HK-2 (cell line): ENCODE measurements at regions not wholly inside any gene's neighbourhood (a gene's known extent, or its start where the extent isn't known, plus 50 kb on each side); places are given as distances from the start of the nearest gene placed in this dataset.
"Not testable (repeated sequence)": the region's sequence is repeated elsewhere in the genome, so short reads cannot be mapped to it uniquely, and the experiment has no call there.

Source experiments
- DNase-seq: peaks from one replicate; pipeline ENCODE4 v3.0.0-alpha.2; 2018; ENCODE audit not compliant: unreplicated experiment

GRCh38 chr14:38716926-38717325 is 386.1 kb downstream of the SEC23A start:
- no peak for DNase-seq

DNA sequence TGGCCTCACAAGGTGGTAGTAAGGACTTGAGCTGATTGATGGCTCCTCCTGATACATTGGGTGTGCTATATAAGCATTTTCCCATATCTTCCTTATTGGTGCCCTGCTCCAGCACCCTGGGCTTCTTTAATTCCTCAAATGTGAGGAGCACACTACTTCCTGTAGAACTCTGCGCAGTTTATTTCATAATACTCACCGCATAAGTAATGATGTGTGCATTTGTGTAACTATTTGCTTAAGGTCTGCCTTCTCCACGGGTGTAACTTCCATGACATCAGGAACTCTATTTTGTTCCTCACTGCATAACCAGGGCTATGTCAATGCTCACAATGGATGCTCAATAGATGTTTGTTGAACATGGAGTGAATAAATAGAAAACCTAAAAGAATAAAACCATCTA is 392.2 kb downstream of the SEC23A start:
- DNase-seq, result no peak

- DNase-seq, result no peak
Observed at GRCh38 chr14:38710196-38710595, 392.8 kb downstream of the SEC23A start.

- no peak for DNase-seq
Observed at GRCh38 chr14:38705220-38705619, 397.8 kb downstream of the SEC23A start.

- DNase-seq, result no peak
Observed at GRCh38 chr14:38704220-38704619, 398.8 kb downstream of the SEC23A start.

- no peak for DNase-seq
Observed at GRCh38 chr14:38696925-38697324, 406.1 kb downstream of the SEC23A start.

DNA sequence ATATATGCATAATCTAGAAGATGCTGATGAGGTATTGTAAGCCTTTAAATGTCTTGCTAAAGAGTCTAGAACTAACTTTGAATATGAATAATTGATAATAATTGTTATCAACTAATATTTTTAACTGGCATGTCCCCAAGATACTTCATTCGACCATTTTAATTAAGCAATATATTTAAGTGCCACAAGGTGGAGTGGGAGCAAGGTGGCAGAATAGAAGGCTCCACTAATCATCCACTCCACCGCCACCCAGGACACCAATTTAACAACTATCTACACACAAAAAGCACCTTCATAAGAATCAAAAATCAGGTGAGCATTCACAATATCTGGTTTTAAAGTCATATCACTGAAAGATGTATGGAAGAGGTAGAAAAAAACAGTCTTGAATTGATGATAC is 409.6 kb downstream of the SEC23A start:
- no peak for DNase-seq

DNA sequence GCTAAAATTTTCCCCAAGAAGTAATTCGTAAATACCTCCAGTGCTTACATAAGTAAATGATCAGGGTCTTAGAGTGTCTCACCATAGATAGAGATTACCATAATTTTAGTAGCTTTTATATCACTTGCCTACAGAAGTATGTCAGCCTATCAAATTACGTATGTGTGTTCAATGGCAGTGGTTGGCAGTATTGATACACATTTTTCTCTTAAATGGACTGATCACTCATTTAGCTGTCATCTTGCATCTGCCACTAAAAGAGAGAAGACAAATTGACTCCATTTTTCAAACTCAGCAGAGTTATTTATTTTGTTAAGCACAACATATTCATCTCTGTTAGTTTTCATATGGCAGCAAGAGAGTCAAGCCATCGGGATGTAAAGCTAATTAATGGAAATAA is 413.1 kb upstream of the CLEC14A start:
- no peak for DNase-seq

- no peak for DNase-seq
Observed at GRCh38 chr14:38663382-38663781, 407.5 kb upstream of the CLEC14A start.

- no peak for DNase-seq
Observed at GRCh38 chr14:38662781-38663180, 406.9 kb upstream of the CLEC14A start.

- peak; percentile 3 for DNase-seq
Observed at GRCh38 chr14:38646391-38646790, 390.5 kb upstream of the CLEC14A start.

DNA sequence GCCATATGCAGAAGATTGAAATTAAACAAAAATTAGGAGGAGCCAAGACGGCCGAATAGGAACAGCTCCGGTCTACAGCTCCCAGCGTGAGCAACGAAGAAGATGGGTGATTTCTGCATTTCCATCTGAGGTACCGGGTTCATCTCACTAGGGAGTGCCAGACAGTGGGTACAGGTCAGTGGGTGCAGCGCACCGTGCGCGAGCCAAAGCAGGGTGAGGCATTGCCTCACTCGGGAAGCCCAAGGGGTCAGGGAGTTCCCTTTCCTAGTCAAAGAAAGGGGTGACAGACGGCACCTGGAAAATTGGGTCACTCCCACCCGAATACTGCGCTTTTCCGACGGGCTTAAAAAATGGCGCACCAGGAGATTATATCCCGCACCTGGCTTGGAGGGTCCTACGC is 379.0 kb upstream of the CLEC14A start:
- not testable (repeated sequence) for DNase-seq

- DNase-seq, result no peak
Observed at GRCh38 chr14:38629412-38629811, 373.5 kb upstream of the CLEC14A start.

- no peak for DNase-seq
Observed at GRCh38 chr14:38627163-38627562, 371.3 kb upstream of the CLEC14A start.

DNA sequence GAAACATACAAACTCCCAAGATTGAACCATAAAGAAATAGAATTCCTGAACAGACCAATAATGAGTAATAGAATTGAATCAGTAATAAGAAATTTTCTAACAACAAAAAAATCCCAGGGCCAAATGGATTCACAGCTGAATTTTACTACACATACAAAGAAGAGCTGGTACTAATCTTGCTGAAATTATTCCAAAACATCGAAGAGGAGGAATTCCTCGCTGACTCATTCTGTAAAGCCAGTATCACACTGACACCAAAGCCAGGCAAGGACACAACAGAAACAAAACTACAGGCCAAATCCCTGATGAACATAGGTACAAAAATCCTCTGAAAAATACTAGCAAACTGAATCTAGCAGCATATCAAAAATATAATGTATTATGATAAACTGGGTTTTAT is 367.8 kb upstream of the CLEC14A start:
- no peak for DNase-seq

DNA sequence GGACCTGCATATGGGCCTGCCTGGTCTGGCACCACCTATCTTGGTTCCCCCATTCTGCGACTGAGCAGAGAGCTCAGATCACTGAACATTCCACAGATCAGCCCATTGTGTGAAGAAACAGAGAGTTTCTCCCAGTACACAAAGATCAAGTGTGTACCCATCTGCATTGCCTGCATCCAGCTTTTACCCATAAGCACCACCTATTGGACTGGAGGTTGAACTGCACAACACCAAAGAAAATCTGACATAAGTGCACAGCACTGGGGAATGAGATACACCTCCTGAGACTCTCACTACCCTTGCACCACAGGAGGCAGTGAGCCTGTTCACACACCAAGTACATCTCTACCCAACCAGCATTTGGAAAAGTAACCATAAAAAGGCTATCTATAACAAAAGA is 362.6 kb upstream of the CLEC14A start:
- no peak for DNase-seq

DNA sequence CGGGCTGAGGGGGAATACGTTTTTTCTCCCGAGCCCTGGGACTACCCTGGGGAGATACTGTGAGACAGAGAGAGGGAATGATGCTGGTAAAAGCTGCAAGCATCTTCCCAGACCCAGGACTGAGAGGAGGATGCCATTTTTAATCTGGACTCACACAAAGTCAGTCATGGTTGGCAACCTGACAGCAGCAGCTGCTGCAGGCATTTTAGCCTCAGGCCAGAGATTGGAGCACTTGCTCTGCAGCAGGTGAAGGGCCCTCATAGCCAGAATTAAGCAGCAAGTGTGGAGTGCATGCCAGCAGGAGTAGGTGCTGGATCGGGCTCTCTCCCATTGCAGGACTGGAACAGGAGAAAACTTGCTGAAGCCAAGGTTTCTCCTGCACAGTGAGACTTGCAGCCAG is 361.1 kb upstream of the CLEC14A start:
- DNase-seq, result no peak

GRCh38 chr14:38611928-38612327 is 356.0 kb upstream of the CLEC14A start:
- no peak for DNase-seq

DNA sequence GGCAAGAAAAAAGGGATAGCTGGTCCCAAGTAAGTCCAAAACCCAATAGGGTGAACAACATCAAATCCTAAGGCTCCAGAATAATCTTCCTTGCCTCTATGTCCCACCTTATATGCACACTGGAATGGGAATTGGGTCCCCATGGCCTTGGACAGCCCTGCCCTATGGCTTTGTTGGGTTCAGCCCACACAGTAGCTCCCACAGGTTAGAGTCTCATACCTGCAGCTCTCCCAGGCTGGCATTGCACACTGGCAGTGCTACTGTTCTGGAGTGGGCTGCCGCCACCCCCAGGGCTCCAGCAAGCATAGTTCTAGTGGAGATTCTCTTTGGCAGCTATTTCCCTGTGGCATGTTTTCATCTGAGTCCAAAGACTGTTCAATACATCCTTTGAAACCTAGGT is 352.4 kb upstream of the CLEC14A start:
- no peak for DNase-seq

DNA sequence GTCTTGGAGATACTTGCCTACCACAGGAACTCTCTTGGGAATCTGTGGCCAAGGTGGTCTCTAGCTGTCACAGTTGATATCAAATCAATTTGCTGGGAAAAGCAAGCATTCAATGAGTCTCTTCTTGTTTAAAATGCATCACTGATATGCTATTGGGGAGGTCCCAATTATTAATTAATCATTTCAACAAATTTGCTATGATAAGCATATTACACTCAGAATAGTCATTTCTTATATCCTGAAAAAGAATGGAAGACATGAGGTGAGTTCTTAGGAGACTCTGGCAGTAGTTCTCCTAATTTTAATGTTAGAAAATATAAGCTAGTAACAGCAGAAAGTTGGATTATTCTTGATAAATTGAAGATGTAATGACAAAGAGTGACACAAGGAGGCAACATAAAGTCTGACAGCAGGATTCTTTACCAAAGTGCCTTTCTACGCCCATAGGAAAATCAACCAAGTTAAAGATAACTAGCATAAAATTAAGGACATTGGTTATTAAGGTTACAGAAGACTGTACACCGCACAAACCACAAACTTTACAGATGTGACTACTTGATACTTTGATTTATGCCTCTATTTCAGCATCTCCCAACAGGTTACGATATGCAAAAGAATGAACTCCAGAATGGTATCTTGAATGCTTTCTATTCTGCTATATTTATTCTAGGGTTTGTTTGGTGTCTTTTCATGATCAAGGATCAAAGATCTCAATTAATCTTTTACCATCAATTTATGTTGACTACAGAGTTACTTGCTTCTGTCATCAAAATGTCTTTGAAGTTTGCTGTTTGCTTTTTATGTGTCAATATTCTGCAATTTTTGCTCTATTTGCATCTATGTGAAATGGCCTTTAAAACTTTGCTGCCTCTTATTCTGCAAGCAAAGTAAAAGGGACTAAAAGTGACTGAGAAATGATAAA is 349.6 kb upstream of the CLEC14A start:
- DNase-seq, result no peak

DNA sequence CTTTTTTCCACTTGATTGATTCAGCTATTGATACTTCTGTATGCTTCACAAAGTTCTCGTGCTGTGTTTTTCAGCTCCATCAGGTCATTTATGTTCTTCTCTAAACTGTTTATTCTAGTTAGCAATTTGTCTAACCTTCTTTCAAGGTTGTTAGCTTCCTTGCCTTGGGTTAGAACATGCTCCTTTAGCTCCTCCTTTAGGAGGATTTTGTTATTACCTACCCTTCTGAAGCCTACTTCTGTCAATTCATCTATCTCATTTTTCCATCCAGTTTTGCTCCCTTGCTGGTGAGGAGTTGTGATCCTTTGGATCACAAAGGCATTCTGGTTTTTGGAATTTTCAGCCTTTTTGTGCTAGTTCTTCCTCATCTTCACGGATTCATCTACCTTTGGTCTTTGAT is 344.7 kb upstream of the CLEC14A start:
- DNase-seq, result not testable (repeated sequence)

GRCh38 chr14:38593476-38593875 is 337.6 kb upstream of the CLEC14A start:
- DNase-seq, result no peak

GRCh38 chr14:38592764-38593442 is 337.0 kb upstream of the CLEC14A start:
- no peak for DNase-seq
